MM.1S (cell line): ENCODE measurements at regions not wholly inside any gene's neighbourhood (a gene's known extent, or its start where the extent isn't known, plus 50 kb on each side); places are given as distances from the start of the nearest gene placed in this dataset.

ENCODE experiments used
- EZH2 ChIP-seq: fragments of 300-600 bp; sonication (generic); optimal IDR thresholded peaks from 2 replicates; pipeline ENCODE3; 2017; ENCODE audit warnings: low read depth, mild to moderate bottlenecking, antibody characterized with exemption, low read length, mixed read lengths
- EZH2phosphoT487 ChIP-seq: fragments of 300-600 bp; sonication (generic); IDR thresholded peaks from 2 replicates; pipeline ENCODE4 v1.6.1; 2018; ENCODE audit warnings: antibody characterized with exemption, low read length
- TF ChIP-seq, protein P1 (sequence below): fragments of 300-600 bp; sonication (generic); IDR thresholded peaks from 2 replicates; pipeline ENCODE4 v1.5.1; 2016; ENCODE audit warnings: antibody characterized with exemption, low read length, mixed read lengths

DNA sequence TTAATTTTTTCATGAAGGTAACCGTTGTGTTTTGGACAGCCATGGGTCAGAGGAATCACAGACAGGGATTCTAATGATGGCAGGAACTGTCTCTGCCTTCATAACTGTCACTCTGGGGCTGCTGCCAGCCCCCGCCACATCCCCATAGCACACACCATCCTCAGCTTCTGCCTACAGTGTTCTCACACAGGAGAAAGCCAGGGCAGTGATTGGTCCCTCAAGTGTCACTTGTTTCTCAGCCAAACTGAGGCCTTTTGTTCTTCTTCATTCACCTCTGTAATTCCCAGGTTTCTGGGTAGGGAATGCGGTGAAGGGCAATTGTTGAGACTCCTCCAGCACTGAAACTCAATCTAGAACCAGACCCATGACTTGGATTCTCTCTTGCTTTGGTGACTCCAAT, 65.4 kb upstream of the C3orf80 start:
- TF ChIP-seq, protein P1, sequence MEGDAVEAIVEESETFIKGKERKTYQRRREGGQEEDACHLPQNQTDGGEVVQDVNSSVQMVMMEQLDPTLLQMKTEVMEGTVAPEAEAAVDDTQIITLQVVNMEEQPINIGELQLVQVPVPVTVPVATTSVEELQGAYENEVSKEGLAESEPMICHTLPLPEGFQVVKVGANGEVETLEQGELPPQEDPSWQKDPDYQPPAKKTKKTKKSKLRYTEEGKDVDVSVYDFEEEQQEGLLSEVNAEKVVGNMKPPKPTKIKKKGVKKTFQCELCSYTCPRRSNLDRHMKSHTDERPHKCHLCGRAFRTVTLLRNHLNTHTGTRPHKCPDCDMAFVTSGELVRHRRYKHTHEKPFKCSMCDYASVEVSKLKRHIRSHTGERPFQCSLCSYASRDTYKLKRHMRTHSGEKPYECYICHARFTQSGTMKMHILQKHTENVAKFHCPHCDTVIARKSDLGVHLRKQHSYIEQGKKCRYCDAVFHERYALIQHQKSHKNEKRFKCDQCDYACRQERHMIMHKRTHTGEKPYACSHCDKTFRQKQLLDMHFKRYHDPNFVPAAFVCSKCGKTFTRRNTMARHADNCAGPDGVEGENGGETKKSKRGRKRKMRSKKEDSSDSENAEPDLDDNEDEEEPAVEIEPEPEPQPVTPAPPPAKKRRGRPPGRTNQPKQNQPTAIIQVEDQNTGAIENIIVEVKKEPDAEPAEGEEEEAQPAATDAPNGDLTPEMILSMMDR = no peak
- no peak for TF ChIP-seq EZH2
- TF ChIP-seq EZH2phosphoT487 = no peak
